Stimulated activated CD8-positive, alpha-beta memory T cell treated with anti-CD3 and anti-CD28 coated beads, Interleukin-15, amount 100 ng/mL, for 24 hours (primary cell): ENCODE measurements at regions not wholly inside any gene's neighbourhood (a gene's known extent, or its start where the extent isn't known, plus 50 kb on each side); places are given as distances from the start of the nearest gene placed in this dataset.
"Not testable (repeated sequence)": the region's sequence is repeated elsewhere in the genome, so short reads cannot be mapped to it uniquely, and the experiment has no call there.

Experiments used
- DNase-seq: peaks from one replicate; pipeline ENCODE4 v3.0.0-alpha.2; 2020; ENCODE audit warnings: low read depth

GRCh38 chr21:28281357-28281756 is 711.3 kb downstream of the LTN1 start:
- DNase-seq, result not testable (repeated sequence)

DNA sequence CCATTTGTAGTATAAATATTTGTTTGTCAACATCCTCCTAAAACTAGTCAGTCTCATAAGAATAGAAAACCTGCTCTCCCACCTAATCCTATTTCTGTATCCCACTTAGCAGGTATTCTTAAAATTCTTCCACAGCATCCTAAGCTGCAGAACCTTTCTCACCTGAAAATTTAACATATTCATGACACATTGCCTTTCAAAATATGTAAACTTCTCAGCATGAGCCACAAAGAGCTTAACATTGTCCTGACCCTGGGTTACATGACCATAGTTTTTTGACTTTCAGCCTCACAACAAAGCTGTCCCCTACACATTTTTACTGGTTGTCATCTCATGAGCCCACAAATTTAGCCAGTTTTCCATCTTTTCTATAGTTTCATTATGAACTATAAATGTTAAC is 712.1 kb downstream of the LTN1 start:
- no peak for DNase-seq

DNA sequence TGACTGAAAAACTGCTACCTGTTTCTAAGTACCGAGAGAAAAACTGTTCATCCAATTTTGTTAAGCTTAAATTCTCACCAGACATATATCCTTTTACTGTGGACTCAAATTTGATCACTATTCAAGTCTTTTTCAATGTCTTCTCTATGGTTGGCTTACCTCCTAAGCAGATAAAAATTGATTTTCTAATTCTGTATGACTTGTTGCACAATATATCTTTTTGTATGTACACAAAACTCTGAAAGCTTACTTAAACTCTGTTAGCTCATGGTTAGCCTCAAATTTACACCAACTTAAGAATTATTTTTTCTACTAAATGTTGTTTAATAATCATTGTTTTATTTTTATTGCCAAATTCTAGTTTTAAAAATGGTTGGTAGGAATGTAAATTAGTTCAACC is 715.4 kb downstream of the LTN1 start:
- DNase-seq, result no peak

GRCh38 chr21:28272272-28272992 is 720.2 kb downstream of the LTN1 start:
- no peak for DNase-seq

- no peak for DNase-seq
Observed at GRCh38 chr21:28269173-28269572, 723.5 kb downstream of the LTN1 start.

GRCh38 chr21:28268685-28269084 is 724.0 kb downstream of the LTN1 start:
- DNase-seq, result no peak

GRCh38 chr21:28267449-28267848 is 725.2 kb downstream of the LTN1 start:
- no peak for DNase-seq

- no peak for DNase-seq
Observed at GRCh38 chr21:28266061-28266460, 726.6 kb downstream of the LTN1 start.

GRCh38 chr21:28263974-28264373 is 728.7 kb downstream of the LTN1 start:
- no peak for DNase-seq

DNA sequence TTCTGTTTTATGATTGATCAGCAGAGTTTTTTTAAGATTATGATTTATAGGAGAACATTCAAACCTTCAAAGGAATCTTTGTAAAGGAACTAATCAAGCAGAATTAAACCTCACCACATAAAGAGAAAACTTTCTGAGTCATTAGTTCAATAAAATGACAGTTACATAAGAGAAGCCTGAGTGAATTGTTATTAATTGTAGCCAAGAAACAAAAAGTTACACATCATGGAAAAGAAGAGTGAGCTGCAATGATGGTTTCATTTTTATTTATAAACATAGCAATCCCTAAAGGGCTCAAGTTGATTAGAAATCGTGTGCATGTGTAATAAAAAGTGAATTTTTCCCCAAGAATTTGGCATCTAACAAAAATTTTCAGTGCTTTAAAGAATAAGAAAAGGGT is 731.4 kb downstream of the LTN1 start:
- DNase-seq, result no peak

- no peak for DNase-seq
Observed at GRCh38 chr21:28257276-28257675, 735.4 kb downstream of the LTN1 start.

DNA sequence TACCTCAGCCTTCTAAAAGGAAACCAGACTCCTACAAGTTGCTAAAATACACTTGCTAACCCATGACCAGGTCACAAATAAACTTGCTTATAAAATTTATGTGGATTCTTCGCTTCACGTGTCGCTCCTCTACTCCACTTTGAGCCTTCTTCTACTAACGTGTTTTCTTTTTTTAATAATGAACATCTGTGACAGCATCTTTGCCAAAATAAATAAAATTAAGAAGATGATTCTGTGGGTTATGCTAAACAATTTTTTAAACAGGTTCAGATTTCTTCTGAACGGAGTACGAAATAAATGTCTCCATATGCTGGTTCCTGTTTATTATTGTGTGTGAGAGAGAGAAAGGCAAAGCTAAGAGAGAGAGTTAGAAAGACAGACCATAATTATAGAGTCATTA is 735.8 kb downstream of the LTN1 start:
- DNase-seq, result no peak

DNA sequence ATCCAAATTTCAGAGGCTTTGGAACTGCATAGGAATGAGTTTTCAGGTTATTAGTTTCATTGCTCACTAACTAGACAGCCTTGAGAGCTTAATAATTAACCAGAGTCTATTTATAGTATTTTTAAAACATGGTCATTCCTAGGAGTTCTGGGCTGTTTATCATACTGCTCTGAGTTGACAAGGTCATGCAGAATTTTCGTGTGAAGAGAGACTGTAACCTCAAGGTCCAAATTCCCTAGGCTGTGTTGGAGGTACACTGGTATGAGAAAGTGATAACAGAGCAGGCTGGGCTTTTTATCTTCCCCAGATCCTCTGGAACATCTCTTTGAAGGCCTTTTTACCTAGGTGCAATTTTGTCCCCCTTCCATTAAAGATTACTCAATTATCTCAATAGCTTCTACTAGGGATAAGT is 736.3 kb downstream of the LTN1 start:
- DNase-seq, result no peak

- DNase-seq, result no peak
Observed at GRCh38 chr21:28253961-28254360, 738.7 kb downstream of the LTN1 start.

DNA sequence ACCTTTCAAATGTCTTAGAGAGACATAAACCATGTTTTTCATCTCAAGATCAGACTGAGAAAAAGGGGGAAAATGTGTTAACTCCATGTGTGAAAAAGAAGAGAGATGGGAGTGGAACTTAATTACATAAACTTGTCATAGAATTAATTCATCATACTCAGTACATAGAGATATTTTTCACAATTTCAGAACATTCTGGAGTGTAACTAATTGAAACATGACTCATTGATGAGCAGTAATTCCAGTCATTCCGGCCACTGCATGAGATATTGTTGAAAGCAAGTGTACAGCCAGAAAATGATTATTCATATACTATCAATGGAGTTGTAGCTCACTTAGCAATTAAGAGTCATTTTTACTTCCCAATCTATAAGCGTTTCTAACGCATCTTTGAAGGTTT is 739.3 kb downstream of the LTN1 start:
- no peak for DNase-seq

DNA sequence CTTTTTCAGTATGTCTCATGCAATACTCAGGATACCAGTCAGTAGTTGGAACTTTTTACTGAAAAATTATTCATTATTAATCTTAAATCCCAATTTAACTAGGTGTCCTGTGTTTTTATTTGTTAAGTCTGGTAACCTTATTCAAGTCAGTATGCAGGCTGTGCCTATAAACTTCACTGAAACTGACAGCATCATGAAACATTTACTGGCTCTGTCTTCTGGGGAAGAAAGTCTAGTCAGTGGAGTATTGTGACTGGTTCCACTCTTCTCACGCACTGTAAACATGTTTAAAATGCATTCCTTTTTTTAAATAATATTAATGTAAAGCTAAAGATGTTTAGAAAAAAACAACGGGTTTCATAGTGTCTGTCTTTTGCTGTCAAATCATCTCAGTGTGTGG is 739.7 kb downstream of the LTN1 start:
- no peak for DNase-seq

- DNase-seq, result no peak
Observed at GRCh38 chr21:28250946-28251345, 741.7 kb downstream of the LTN1 start.

DNA sequence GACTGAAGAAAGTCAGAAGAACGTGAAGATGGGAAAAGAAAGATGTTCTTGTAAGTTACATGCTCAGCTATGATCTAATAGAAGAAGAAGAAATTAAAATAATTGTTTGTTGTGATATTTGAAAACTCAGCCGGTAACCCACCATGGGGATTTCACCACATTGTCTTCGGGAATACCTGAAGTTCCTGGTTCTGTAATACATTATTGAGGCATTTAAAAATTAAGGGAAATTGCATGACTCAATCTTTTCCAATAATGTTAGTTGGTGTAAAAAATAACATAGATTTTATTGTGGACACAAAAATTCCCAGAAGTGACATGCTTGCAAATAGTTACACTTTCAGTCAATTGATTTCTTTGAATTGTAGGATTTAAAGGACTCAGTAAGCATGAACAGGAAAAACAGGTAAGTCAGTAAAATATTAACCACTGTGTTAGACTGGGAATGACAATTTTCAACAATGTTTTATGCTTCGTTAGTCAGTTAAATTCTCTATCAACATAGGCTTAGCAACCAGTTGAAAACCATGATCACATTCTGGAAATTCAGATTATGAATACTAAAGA is 745.1 kb downstream of the LTN1 start:
- no peak for DNase-seq

DNA sequence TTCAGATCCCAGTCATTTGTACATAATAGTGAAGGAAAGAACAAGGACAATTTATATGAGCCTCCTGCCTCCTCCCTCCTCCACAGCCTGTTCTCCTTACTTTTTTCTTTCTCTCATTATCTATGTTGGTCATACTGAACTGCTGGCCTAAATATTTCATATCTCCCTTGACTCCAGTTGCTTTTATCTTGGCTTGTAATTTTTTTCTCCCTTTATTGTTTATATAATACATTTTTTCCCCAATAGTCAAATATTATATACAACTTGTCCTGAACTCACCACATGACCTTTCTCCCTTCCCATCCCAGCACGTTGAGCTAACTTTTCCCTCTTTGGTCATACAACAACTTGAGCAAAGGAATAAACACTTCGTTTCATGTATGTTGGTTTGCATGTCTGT is 752.1 kb downstream of the LTN1 start:
- no peak for DNase-seq

DNA sequence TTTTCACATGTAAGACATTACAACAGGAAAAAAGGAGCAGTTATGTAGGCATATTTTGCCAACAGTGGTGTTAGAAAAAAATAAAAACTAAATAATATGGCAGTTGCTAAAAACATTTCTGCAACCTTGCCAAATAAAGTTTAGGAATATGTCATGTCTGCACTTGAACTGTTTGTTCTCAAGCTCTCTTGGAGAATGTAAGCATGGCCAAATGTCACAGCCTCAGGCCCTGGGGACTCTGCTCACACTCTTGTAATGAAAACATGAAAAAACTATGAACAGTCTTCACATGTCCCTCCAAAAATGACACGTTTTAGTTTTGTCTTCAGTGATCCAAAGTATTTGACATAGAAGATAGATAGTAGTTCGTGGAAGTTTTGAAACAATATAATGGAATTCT is 753.3 kb downstream of the LTN1 start:
- DNase-seq, result no peak

DNA sequence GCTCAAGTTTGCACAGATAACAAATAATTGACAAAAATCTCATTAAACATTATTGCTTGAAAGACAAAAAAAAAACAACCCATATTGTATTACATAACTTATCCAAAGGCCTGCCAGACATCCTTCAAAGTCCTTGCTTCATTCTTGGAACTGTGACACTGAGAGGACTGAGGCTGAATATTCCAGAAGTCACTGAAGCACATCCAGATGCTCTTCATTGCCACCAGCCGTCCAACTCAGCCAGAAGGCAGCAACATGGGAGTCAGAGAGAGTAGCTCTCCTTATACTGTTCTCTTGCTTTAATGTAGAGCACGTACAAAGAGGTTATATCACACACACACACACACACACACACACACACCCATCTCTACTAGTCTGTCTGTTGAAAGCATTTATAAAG is 755.0 kb downstream of the LTN1 start:
- no peak for DNase-seq

DNA sequence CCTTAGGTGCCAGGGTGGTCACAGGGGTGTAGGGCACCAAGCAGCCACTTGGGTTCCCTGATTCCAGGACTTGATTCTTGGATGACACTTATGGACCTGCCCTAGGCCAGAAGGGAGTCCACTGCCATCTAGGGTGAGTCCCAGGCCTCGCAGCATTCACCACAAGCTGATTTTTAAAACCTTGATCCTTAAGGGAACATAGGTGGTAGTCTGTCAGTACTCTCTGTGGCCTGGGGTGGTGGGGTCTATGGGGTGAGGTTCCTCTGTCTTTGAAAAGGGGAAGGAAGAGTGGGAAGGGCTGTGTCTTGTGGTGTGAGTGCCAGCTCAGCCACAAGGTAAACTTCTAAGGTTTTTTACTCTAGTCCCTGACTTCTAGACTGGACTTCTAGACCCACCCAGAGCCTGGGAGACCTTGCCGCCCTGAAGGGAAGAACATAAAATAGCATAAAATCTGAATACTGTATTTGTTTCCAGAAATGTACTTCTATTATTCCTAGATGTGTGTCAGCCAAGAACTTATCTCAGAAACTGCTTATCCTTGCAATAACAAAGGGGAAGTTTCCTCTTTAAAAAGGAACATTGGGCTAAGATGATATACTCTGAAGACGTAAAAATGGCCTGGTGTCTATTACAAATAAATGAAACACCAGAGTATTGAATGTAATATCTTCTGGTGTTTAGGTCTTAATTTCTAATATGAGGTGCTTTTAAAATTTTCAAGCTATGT is 757.3 kb downstream of the LTN1 start:
- DNase-seq, result no peak

- DNase-seq, result no peak
Observed at GRCh38 chr21:28234326-28234725, 758.4 kb downstream of the LTN1 start.
